GM12878 (cell line): ENCODE measurements at regions not wholly inside any gene's neighbourhood (a gene's known extent, or its start where the extent isn't known, plus 50 kb on each side); places are given as distances from the start of the nearest gene placed in this dataset.

Experiments used
- ATAC-seq: fragments of 200-7000 bp; cut with Tn5 transposase; 3 replicates; pipeline ENCODE4 v1.9.1; 2020; ENCODE audit warnings: mild to moderate bottlenecking, moderate library complexity
- BruUV-seq: library from RNA; stranded (reverse); fragments of 400-500 nt; replicated peaks from 2 replicates; lab custom pipeline; 2021; lab: Mats Ljungman, UMichigan
- CTCF ChIA-PET: fragments of 300-600 bp; sonication (Branson Sonifier 250); formaldehyde crosslinking; extraction: SDS; loops from one replicate; lab custom pipeline; 2021; ENCODE audit warnings: inconsistent platforms; lab: Yijun Ruan, JAX
- POLR2A ChIA-PET: fragments of 350-600 bp; formaldehyde crosslinking; extraction: SDS; loops from one replicate; lab custom pipeline; 2021; ENCODE audit warnings: inconsistent platforms; lab: Charles Lee
- RAD21 ChIA-PET: fragments of 300-600 bp; sonication (Branson Sonifier 250); formaldehyde crosslinking; loops from one replicate; lab custom pipeline; 2023; ENCODE audit warnings: antibody characterized with exemption; ENCODE audit not compliant: unreplicated experiment; lab: Charles Lee
- SMC1A ChIA-PET: fragments of 300-600 bp; sonication (Branson Sonifier 250); formaldehyde crosslinking; loops from one replicate; lab custom pipeline; 2023; ENCODE audit not compliant: unreplicated experiment, uncharacterized antibody; lab: Charles Lee
- DNase-seq: peaks from one replicate; pipeline ENCODE4 v3.0.0-alpha.2; 2011; ENCODE audit warnings: low read depth, low spot score
- FAIRE-seq: peaks from 3 replicates; lab custom pipeline; 2011; peaks lifted over from hg19 to GRCh38; lab: Jason Lieb, UNC
- H2AFZ ChIP-seq: 2 replicates; pipeline ENCODE4 v1.6.0; 2011; ENCODE audit warnings: low read depth, low read length, control low read depth; ENCODE audit not compliant: control insufficient read depth
- H3K27ac ChIP-seq: 2 replicates; pipeline ENCODE4 v1.5.1; 2011; ENCODE audit warnings: control low read depth; ENCODE audit not compliant: control insufficient read depth, insufficient read depth
- H3K27me3 ChIP-seq, 2 experiments: replicated peaks in 1 of 2; 2 replicates each; pipeline versions ENCODE4 v1.6.0 to v1.6.1; 2011; ENCODE audit warnings: low read length in 1 of 2; ENCODE audit not compliant: control insufficient read depth in 2 of 2, insufficient read depth in 2 of 2
- H3K36me3 ChIP-seq, 2 experiments: 2 replicates each; pipeline ENCODE4 v1.5.1; 2011; ENCODE audit warnings: low read length in 1 of 2; ENCODE audit not compliant: control insufficient read depth in 2 of 2, insufficient read depth in 2 of 2
- H3K4me1 ChIP-seq: 2 replicates; pipeline ENCODE4 v1.6.1; 2011; ENCODE audit warnings: mild to moderate bottlenecking, low read length, moderate library complexity, mixed read lengths; ENCODE audit not compliant: control insufficient read depth, insufficient read depth
- H3K4me2 ChIP-seq: 2 replicates; pipeline ENCODE4 v1.6.0; 2011; ENCODE audit warnings: control low read depth; ENCODE audit not compliant: control insufficient read depth, insufficient read depth
- H3K4me3 ChIP-seq: fragments of 200-600 bp; sonication (generic); 2 replicates; pipeline ENCODE4 v1.5.1; 2016
- H3K79me2 ChIP-seq: 2 replicates; pipeline ENCODE4 v1.6.0; 2011; ENCODE audit warnings: low read length; ENCODE audit not compliant: control insufficient read depth, insufficient read depth
- H3K9ac ChIP-seq: 2 replicates; pipeline ENCODE4 v1.8.0; 2011; ENCODE audit warnings: low read length, control low read depth, mixed read lengths; ENCODE audit not compliant: control insufficient read depth, insufficient read depth
- H3K9me3 ChIP-seq: replicated peaks from 3 replicates; pipeline ENCODE4 v1.5.1; 2011; ENCODE audit warnings: mild to moderate bottlenecking, low read length; ENCODE audit not compliant: control insufficient read depth, insufficient read depth
- H4K20me1 ChIP-seq: 2 replicates; pipeline ENCODE4 v1.6.0; 2011; ENCODE audit not compliant: control insufficient read depth, insufficient read depth
- ATF3 ChIP-seq: IDR thresholded peaks from 2 replicates; pipeline ENCODE4 v1.6.1; 2011; ENCODE audit warnings: low read depth, mild to moderate bottlenecking, low read length, moderate library complexity, borderline replicate concordance; ENCODE audit errors: extremely low read depth
- BHLHE40 ChIP-seq, 2 experiments: fragments of 450-650 bp in 1 of 2; IDR thresholded peaks; 2 replicates each; pipeline ENCODE4 v1.6.1; 2011 to 2017; ENCODE audit warnings: low read depth in 2 of 2, borderline replicate concordance in 1 of 2, improper control_type of control experiment in 1 of 2, low read length in 1 of 2, mild to moderate bottlenecking in 1 of 2
- CBX3 ChIP-seq: fragments of 200-600 bp; sonication (generic); IDR thresholded peaks from 2 replicates; pipeline ENCODE4 v1.6.1; 2016; ENCODE audit warnings: low read depth, borderline replicate concordance
- CHD1 ChIP-seq: IDR thresholded peaks from 2 replicates; pipeline ENCODE4 v1.6.1; 2012; ENCODE audit warnings: low read depth, low read length, improper control_type of control experiment
- EZH2 ChIP-seq: IDR thresholded peaks from 2 replicates; pipeline ENCODE4 v1.6.1; 2012; ENCODE audit warnings: low read depth, mild to moderate bottlenecking, control low read depth, inconsistent platforms, low read length, borderline replicate concordance; ENCODE audit not compliant: control insufficient read depth
- IRF4 ChIP-seq: IDR thresholded peaks from 2 replicates; pipeline ENCODE4 v1.6.1; 2011; ENCODE audit warnings: low read depth, low read length
- MAX ChIP-seq: IDR thresholded peaks from 2 replicates; pipeline ENCODE4 v1.6.1; 2012; ENCODE audit warnings: low read depth, low read length, improper control_type of control experiment
- RAD21 ChIP-seq: IDR thresholded peaks from 2 replicates; pipeline ENCODE4 v1.6.1; 2011; ENCODE audit warnings: mild to moderate bottlenecking, low read depth, low read length, moderate library complexity; ENCODE audit not compliant: insufficient read depth
- RB1 ChIP-seq: fragments of 450-650 bp; formaldehyde crosslinking; IDR thresholded peaks from 2 replicates; pipeline ENCODE4 v1.6.1; 2017; ENCODE audit warnings: mild to moderate bottlenecking, borderline replicate concordance
- RELA ChIP-seq: fragments of 450-650 bp; IDR thresholded peaks from 2 replicates; pipeline ENCODE4 v1.8.0; 2014; ENCODE audit warnings: borderline replicate concordance; ENCODE audit not compliant: partially characterized antibody
- RFX5 ChIP-seq: IDR thresholded peaks from 2 replicates; pipeline ENCODE4 v1.6.1; 2011; ENCODE audit warnings: low read depth, low read length, improper control_type of control experiment
- SREBF1 ChIP-seq: IDR thresholded peaks from 2 replicates; pipeline ENCODE4 v1.6.1; 2012; ENCODE audit warnings: mild to moderate bottlenecking, low read length
- TAF1 ChIP-seq: IDR thresholded peaks from 2 replicates; pipeline ENCODE4 v1.6.1; 2011; ENCODE audit warnings: mild to moderate bottlenecking, low read depth, low read length, borderline replicate concordance
- TCF7 ChIP-seq: IDR thresholded peaks from 2 replicates; pipeline ENCODE4 v1.6.1; 2014; ENCODE audit warnings: antibody characterized with exemption, borderline replicate concordance
- WGBS: methylation state at CpG from one replicate; pipeline ENCODE4 v1.1.6; 2016; ENCODE audit warnings: low lambda C conversion rate; ENCODE audit not compliant: insufficient replicate concordance, insufficient coverage; ENCODE audit errors: missing lambda C conversion rate; 5-methylcytosine and 5-hydroxymethylcytosine counted together
- in situ Hi-C: fragments of 300-500 bp; cut with MboI; formaldehyde crosslinking; loops from 9 replicates; pipeline ENCODE4 v1.14.3; 2018; ENCODE audit warnings: mixed read lengths
- intact Hi-C: fragments of 100-400 bp; cut with micrococcal nuclease; formaldehyde crosslinking; loops from one replicate; pipeline ENCODE4 v1.14.2; 2022; ENCODE audit not compliant: unreplicated experiment
- TF ChIP-seq, protein P1 (sequence below): fragments of 450-650 bp; IDR thresholded peaks from 2 replicates; pipeline ENCODE4 v1.6.1; 2018; ENCODE audit warnings: mild to moderate bottlenecking, low read depth, moderate library complexity; ENCODE audit not compliant: partially characterized antibody
- TF ChIP-seq, protein P2 (sequence below): IDR thresholded peaks from 2 replicates; pipeline ENCODE4 v1.6.1; 2012; ENCODE audit warnings: low read length, inconsistent platforms
- TF ChIP-seq, protein P3 (sequence below): fragments of 450-650 bp; IDR thresholded peaks from 2 replicates; pipeline ENCODE4 v1.6.1; 2017; ENCODE audit warnings: mild to moderate bottlenecking, low read depth, inconsistent platforms; ENCODE audit not compliant: poor library complexity, severe bottlenecking

- H4K20me1 ChIP-seq, result no peaks in the 10 kb centered on the region
- no peak overlapping the region for H3K9ac ChIP-seq
- in situ Hi-C loops, result loop anchor here (10.0 kb wide), 1 partner anchor 259 kb away; no protein-coding TSS in a partner anchor
- no peaks in the 10 kb centered on the region for H3K27me3 ChIP-seq
- no peak overlapping the region for H3K27ac ChIP-seq
- intact Hi-C loops, result no loop called here
- FAIRE-seq, result no peak
- DNase-seq, result no peak
- H3K4me2 ChIP-seq, result no peak overlapping the region
- H3K79me2 ChIP-seq, result no peaks in the 10 kb centered on the region
- 36% methylated on average over 6 of the region's 6 CpGs for WGBS
- BruUV-seq, result no TSS peak
- ChIA-PET RAD21 (no interaction called here), SMC1A (interaction anchor here (0.9 to 2.6 kb wide), 3 partner anchors 9 to 76 kb away, joined by 3 to 10 read pairs (median 3); no protein-coding TSS in a partner anchor), POLR2A (no interaction called here), CTCF (interaction anchor here (1.1 to 1.7 kb wide), 2 partner anchors 20 to 323 kb away, joined by 3 to 5 read pairs; no protein-coding TSS in a partner anchor)
- no peak overlapping the region for H2AFZ ChIP-seq
- H3K4me1 ChIP-seq, result no peaks in the 10 kb centered on the region
- ATAC-seq, result no peak
- H3K4me3 ChIP-seq, result no peak overlapping the region
- no peaks in the 10 kb centered on the region for H3K36me3 ChIP-seq
- H3K9me3 ChIP-seq, result no peaks in the 10 kb centered on the region
- TF ChIP-seq TAF1, result no peak
- TF ChIP-seq SREBF1, result no peak
- TF ChIP-seq RFX5, result no peak
- TF ChIP-seq RB1, result no peak
- no peak for TF ChIP-seq EZH2
- TF ChIP-seq TCF7, result no peak
- TF ChIP-seq, protein P1, sequence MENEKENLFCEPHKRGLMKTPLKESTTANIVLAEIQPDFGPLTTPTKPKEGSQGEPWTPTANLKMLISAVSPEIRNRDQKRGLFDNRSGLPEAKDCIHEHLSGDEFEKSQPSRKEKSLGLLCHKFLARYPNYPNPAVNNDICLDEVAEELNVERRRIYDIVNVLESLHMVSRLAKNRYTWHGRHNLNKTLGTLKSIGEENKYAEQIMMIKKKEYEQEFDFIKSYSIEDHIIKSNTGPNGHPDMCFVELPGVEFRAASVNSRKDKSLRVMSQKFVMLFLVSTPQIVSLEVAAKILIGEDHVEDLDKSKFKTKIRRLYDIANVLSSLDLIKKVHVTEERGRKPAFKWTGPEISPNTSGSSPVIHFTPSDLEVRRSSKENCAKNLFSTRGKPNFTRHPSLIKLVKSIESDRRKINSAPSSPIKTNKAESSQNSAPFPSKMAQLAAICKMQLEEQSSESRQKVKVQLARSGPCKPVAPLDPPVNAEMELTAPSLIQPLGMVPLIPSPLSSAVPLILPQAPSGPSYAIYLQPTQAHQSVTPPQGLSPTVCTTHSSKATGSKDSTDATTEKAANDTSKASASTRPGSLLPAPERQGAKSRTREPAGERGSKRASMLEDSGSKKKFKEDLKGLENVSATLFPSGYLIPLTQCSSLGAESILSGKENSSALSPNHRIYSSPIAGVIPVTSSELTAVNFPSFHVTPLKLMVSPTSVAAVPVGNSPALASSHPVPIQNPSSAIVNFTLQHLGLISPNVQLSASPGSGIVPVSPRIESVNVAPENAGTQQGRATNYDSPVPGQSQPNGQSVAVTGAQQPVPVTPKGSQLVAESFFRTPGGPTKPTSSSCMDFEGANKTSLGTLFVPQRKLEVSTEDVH, result no peak
- TF ChIP-seq MAX, result no peak
- TF ChIP-seq RAD21, result no peak
- TF ChIP-seq BHLHE40 (IDR thresholded peaks at IDR 0.05; ENCODE audit: borderline replicate concordance in 1 of 2, low read depth in 2 of 2, low read length in 1 of 2), result no peak
- TF ChIP-seq ATF3, result no peak
- TF ChIP-seq, protein P2, sequence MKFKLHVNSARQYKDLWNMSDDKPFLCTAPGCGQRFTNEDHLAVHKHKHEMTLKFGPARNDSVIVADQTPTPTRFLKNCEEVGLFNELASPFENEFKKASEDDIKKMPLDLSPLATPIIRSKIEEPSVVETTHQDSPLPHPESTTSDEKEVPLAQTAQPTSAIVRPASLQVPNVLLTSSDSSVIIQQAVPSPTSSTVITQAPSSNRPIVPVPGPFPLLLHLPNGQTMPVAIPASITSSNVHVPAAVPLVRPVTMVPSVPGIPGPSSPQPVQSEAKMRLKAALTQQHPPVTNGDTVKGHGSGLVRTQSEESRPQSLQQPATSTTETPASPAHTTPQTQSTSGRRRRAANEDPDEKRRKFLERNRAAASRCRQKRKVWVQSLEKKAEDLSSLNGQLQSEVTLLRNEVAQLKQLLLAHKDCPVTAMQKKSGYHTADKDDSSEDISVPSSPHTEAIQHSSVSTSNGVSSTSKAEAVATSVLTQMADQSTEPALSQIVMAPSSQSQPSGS, result no peak
- no peak for TF ChIP-seq RELA
- TF ChIP-seq CHD1, result no peak
- TF ChIP-seq, protein P3, sequence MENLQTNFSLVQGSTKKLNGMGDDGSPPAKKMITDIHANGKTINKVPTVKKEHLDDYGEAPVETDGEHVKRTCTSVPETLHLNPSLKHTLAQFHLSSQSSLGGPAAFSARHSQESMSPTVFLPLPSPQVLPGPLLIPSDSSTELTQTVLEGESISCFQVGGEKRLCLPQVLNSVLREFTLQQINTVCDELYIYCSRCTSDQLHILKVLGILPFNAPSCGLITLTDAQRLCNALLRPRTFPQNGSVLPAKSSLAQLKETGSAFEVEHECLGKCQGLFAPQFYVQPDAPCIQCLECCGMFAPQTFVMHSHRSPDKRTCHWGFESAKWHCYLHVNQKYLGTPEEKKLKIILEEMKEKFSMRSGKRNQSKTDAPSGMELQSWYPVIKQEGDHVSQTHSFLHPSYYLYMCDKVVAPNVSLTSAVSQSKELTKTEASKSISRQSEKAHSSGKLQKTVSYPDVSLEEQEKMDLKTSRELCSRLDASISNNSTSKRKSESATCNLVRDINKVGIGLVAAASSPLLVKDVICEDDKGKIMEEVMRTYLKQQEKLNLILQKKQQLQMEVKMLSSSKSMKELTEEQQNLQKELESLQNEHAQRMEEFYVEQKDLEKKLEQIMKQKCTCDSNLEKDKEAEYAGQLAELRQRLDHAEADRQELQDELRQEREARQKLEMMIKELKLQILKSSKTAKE, result no peak
- no peak for TF ChIP-seq IRF4
- TF ChIP-seq CBX3, result no peak
Observed at GRCh38 chr7:88566162-88566729, 193.3 kb upstream of the ZNF804B start.
